ENCODE measurements at regions not wholly inside any gene's neighbourhood (a gene's known extent, or its start where the extent isn't known, plus 50 kb on each side); places are given as distances from the start of the nearest gene placed in this dataset.

GRCh38 chr7:67631476-67631875 lies 634.8 kb downstream of the TYW1 start:
- Histone ChIP-seq H2AK5ac (ENCODE audit: low read depth, low read length) (no peak overlapping the region), H2BK15ac (ENCODE audit: low read length) (no peak overlapping the region), H3K9me3 (ENCODE audit: insufficient read depth in 2 of 2, low read depth in 1 of 2, low read length in 1 of 2) (no peaks in the 10 kb centered on the region), H4K8ac (ENCODE audit: extremely low read depth, insufficient read depth, low read length) (no peak overlapping the region), H3K14ac (ENCODE audit: insufficient read length) (no peak overlapping the region), H2BK5ac (ENCODE audit: low read depth, low read length) (no peak overlapping the region), H3K79me1 (ENCODE audit: low read depth, low read length) (no peaks in the 10 kb centered on the region), H3K27me3 (replicated peaks in 1 of 4; ENCODE audit: control insufficient read depth in 3 of 4, extremely low read depth in 1 of 4, insufficient read depth in 3 of 4, low read length in 3 of 4) (no peaks in the 10 kb centered on the region), H3K79me2 (ENCODE audit: control insufficient read depth in 1 of 2, insufficient read depth in 2 of 2, low read length in 2 of 2) (no peaks in the 10 kb centered on the region), H2AFZ (ENCODE audit: low read length) (no peak overlapping the region), H3K23me2 (ENCODE audit: low read depth, low read length) (peaks cover 2% of the 10 kb centered on the region), H2BK12ac (ENCODE audit: low read depth, low read length) (no peak overlapping the region), H3K4ac (replicated peaks; ENCODE audit: insufficient read length, low read depth, low read length) (no peak overlapping the region), H3K9ac (replicated peaks in 1 of 4; ENCODE audit: extremely low read depth in 1 of 4, low read depth in 3 of 4, low read length in 3 of 4) (no peak overlapping the region), H3K18ac (ENCODE audit: extremely low read depth, low read length) (no peak overlapping the region), H3K56ac (replicated peaks; ENCODE audit: insufficient read length, low read depth, low read length) (no peak overlapping the region), H2BK120ac (replicated peaks; ENCODE audit: low read depth, low read length) (no peak overlapping the region), H2BK20ac (ENCODE audit: low read length) (no peak overlapping the region), H3K23ac (ENCODE audit: insufficient read length) (no peak overlapping the region), H4K91ac (replicated peaks; ENCODE audit: insufficient read length, low read length) (no peak overlapping the region), H3K27ac (ENCODE audit: low read depth, low read length) (no peak overlapping the region), H4K20me1 (replicated peaks in 1 of 2; ENCODE audit: control insufficient read depth in 1 of 2, insufficient read depth in 2 of 2, low read length in 2 of 2) (no peaks in the 10 kb centered on the region), H3K4me3 (ENCODE audit: extremely low read depth in 1 of 4, insufficient read depth in 2 of 4, low read depth in 3 of 4, low read length in 4 of 4) (no peak overlapping the region), H3K4me1 (replicated peaks in 1 of 4; ENCODE audit: control insufficient read depth in 3 of 4, insufficient read depth in 4 of 4, low read length in 3 of 4) (no peaks in the 10 kb centered on the region), H3K36me3 (ENCODE audit: control insufficient read depth in 2 of 4, insufficient read depth in 4 of 4, low read length in 3 of 4) (no peaks in the 10 kb centered on the region), H3K4me2 (ENCODE audit: insufficient read depth in 1 of 2, low read depth in 2 of 2, low read length in 2 of 2) (no peak overlapping the region), H4K5ac (ENCODE audit: insufficient read length, low read depth, low read length) (no peak overlapping the region)
- TF ChIP-seq BCL11A (IDR thresholded peaks at IDR 0.05; ENCODE audit: low read depth in 2 of 2, low read length in 2 of 2) (no peak), TAF1 (IDR thresholded peaks at IDR 0.05; ENCODE audit: low read depth, low read length) (no peak), BACH1 (IDR thresholded peaks at IDR 0.05; ENCODE audit: low read length) (no peak), SIN3A (conservative IDR thresholded peaks at IDR 0.05 in 1 of 2, IDR thresholded peaks at IDR 0.05 in 1 of 2; ENCODE audit: low read depth in 1 of 2, low read length in 2 of 2) (no peak), RBBP5 (IDR thresholded peaks at IDR 0.05; ENCODE audit: borderline replicate concordance, low read depth, low read length) (no peak), TAF7 (optimal IDR thresholded peaks at IDR 0.05; ENCODE audit: borderline replicate concordance, low read depth, low read length) (no peak), TBP (IDR thresholded peaks at IDR 0.05; ENCODE audit: low read depth, low read length) (no peak), RNF2 (IDR thresholded peaks at IDR 0.05; ENCODE audit: borderline replicate concordance, low read depth, low read length, missing control alignments, poor library complexity, severe bottlenecking) (no peak), GABPA (IDR thresholded peaks at IDR 0.05; ENCODE audit: borderline replicate concordance, insufficient read depth, low read length) (no peak), RFX5 (IDR thresholded peaks at IDR 0.05; ENCODE audit: borderline replicate concordance, low read depth, low read length) (no peak), EZH2 (IDR thresholded peaks at IDR 0.05; ENCODE audit: low read depth, low read length, severe bottlenecking) (no peak), SUZ12 (IDR thresholded peaks at IDR 0.05; ENCODE audit: low read length) (no peak), CTBP2 (IDR thresholded peaks at IDR 0.05; ENCODE audit: borderline replicate concordance, insufficient read depth, insufficient read length, low read length) (no peak), CHD2 (IDR thresholded peaks at IDR 0.05; ENCODE audit: low read length) (no peak), EGR1 (IDR thresholded peaks at IDR 0.05; ENCODE audit: borderline replicate concordance, low read depth, low read length) (no peak)
- FAIRE-seq (no peak), DNase-seq (ENCODE audit: low read depth in 1 of 2, low spot score in 2 of 2) (no peak)
- POLR2A ChIA-PET (ENCODE audit: partially characterized antibody), result no interaction called here
- CTCF ChIA-PET (ENCODE audit: partially characterized antibody), result interaction anchor here (0.7 to 2.0 kb wide), 2 partner anchors 9 to 281 kb away, joined by 3 to 5 read pairs; no protein-coding TSS in a partner anchor
- 89% methylated on average over 15 of the region's 15 CpGs; no CpG with 5 or more reads in 1 of the 2 experiments for WGBS, 2 experiments (ENCODE audit: extremely low coverage in 1 of 2, insufficient coverage in 1 of 2, insufficient read length in 1 of 2, insufficient replicate concordance in 2 of 2, low coverage in 1 of 2, low lambda C conversion rate in 2 of 2, missing lambda C conversion rate in 1 of 2)

Data from H1 (cell line).